ENCODE measurements at regions not wholly inside any gene's neighbourhood (a gene's known extent, or its start where the extent isn't known, plus 50 kb on each side); places are given as distances from the start of the nearest gene placed in this dataset.

GRCh38 chr4:141429933-141430332 lies 206.4 kb upstream of the IL15 start:
- TF ChIP-seq CTCF (IDR thresholded peaks at IDR 0.05 in 4 of 5, conservative IDR thresholded peaks at IDR 0.05 in 1 of 5) (no peak), POLR2A (IDR thresholded peaks at IDR 0.05) (no peak)
